ENCODE measurements at regions not wholly inside any gene's neighbourhood (a gene's known extent, or its start where the extent isn't known, plus 50 kb on each side); places are given as distances from the start of the nearest gene placed in this dataset.

DNA sequence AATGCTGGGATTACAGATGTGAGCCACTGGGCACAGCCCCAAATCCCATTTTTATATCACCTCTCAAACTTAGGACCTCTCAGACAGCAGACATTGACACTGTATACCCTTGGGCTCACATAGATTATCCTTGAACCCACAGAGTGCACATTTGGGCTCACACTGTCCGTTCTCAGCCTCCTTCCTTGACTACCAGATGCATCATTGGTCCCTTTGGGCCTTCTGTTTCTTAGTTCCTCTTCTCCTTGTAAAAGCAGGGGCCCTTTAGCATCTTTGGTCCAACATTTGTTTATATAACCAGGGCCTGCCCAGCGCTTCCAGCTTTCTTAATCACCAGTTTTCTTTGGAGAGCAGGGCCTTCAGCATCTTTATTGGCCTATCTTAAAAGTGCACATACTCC is 126.2 kb downstream of the SEC61B start:
- Histone ChIP-seq H3K4me1 (peaks cover 9% of the 10 kb centered on the region; the same call in 2 of the 3 replicates), H3K4me2 (no peak overlapping the region), H3K27ac (no peak overlapping the region), H3K4me3 (no peak overlapping the region), H3K9me3 (no peaks in the 10 kb centered on the region)
- FAIRE-seq (no peak), ATAC-seq (no peak), DNase-seq (ENCODE audit: low read depth in 1 of 2, low spot score in 1 of 2) (no peak)
- 14% methylated on average over 2 of the region's 2 CpGs for WGBS (ENCODE audit: missing lambda C conversion rate)
- ChIA-PET CTCF (interaction anchor here (0.6 to 1.2 kb wide), 2 partner anchors 9 to 11 kb away, joined by 3 to 5 read pairs; no protein-coding TSS in a partner anchor), POLR2A (no interaction called here)
- TF ChIP-seq HOXA7 (CRISPR knock-in tag; IDR thresholded peaks at IDR 0.05) (no peak), FOSL2 (IDR thresholded peaks at IDR 0.05) (no peak), FOSL2 (CRISPR knock-in tag; IDR thresholded peaks at IDR 0.05) (no peak), RNF2 (IDR thresholded peaks at IDR 0.05; ENCODE audit: borderline replicate concordance, low read depth) (no peak), SMC3 (IDR thresholded peaks at IDR 0.05) (no peak), NR3C1 (IDR thresholded peaks at IDR 0.05) (no peak), CHD2 (IDR thresholded peaks at IDR 0.05; ENCODE audit: low read length, partially characterized antibody) (no peak), ZSCAN20 (CRISPR knock-in tag; IDR thresholded peaks at IDR 0.05) (no peak), RAD21 (conservative IDR thresholded peaks at IDR 0.05 in 1 of 2, IDR thresholded peaks at IDR 0.05 in 1 of 2) (no peak), HOXB5 (CRISPR knock-in tag; IDR thresholded peaks at IDR 0.05) (no peak)

DNA sequence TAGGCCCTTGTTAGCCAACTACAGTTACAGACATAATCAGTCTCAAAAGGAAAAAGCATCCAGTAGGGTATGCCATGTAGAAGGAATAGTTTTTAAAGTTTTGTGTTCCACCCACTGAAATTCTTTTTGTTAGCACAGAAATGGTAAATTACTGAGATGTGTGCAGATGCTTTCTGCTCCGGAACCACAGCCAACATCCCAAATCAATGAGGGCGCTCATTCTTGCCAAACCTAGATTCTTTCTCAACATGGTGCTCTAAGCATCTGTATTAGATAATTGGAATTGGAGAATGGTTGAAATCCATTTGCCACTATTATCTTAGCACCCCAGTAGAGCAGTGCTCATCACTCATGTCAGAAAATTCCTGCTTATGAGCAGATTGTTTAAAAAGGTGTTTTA is 127.8 kb downstream of the SEC61B start:
- no peak for TF ChIP-seq FOXS1 (CRISPR knock-in tag; IDR thresholded peaks at IDR 0.05)
- TF ChIP-seq RFX5 (IDR thresholded peaks at IDR 0.05) = no peak
- TF ChIP-seq, protein P1, sequence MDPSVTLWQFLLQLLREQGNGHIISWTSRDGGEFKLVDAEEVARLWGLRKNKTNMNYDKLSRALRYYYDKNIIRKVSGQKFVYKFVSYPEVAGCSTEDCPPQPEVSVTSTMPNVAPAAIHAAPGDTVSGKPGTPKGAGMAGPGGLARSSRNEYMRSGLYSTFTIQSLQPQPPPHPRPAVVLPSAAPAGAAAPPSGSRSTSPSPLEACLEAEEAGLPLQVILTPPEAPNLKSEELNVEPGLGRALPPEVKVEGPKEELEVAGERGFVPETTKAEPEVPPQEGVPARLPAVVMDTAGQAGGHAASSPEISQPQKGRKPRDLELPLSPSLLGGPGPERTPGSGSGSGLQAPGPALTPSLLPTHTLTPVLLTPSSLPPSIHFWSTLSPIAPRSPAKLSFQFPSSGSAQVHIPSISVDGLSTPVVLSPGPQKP (IDR thresholded peaks at IDR 0.05; ENCODE audit: low read depth, low read length) = no peak
- no peak for TF ChIP-seq EHF (CRISPR knock-in tag; IDR thresholded peaks at IDR 0.05)
- no peak for TF ChIP-seq CBX8 (IDR thresholded peaks at IDR 0.05)
- no peak for TF ChIP-seq HOXB13 (CRISPR knock-in tag; IDR thresholded peaks at IDR 0.05; ENCODE audit: low read depth)
- TF ChIP-seq FOSL2 (IDR thresholded peaks at IDR 0.05) = no peak
- TF ChIP-seq FOSL2 (CRISPR knock-in tag; IDR thresholded peaks at IDR 0.05) = no peak
- no peak for TF ChIP-seq ZNF302 (CRISPR knock-in tag; IDR thresholded peaks at IDR 0.05)
- Histone ChIP-seq H3K4me3 (no peak overlapping the region), H3K27ac (no peak overlapping the region), H3K4me1 (peaks cover 9% of the 10 kb centered on the region; the same call in 2 of the 3 replicates), H3K4me2 (no peak overlapping the region), H3K9me3 (no peaks in the 10 kb centered on the region)
- no peak for ATAC-seq
- 47% methylated on average over 2 of the region's 2 CpGs for WGBS (ENCODE audit: missing lambda C conversion rate)
- DNase-seq (ENCODE audit: low read depth in 1 of 2, low spot score in 1 of 2) = no peak
- POLR2A ChIA-PET = no interaction called here
- no peak for FAIRE-seq
- CTCF ChIA-PET = no interaction called here

DNA sequence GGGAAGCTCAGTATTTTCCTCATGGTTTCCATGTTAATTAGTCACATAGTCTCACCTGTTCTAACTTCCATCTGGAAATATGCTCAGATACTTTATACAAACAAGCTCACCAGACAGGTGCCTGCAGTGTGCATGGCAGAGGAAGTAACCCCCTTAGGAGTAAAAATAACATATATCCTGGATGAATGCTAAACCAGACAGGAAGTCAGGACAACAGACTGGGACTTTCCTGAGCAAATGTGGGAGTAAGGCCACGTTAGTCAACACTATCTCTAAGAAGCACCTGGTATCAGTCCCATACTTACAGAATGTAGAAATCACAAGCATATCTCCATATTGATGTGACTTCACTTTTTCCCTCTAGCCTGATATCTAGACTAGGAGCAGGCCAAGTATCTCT is 128.4 kb downstream of the SEC61B start:
- Histone ChIP-seq H3K4me1 (peaks cover 9% of the 10 kb centered on the region; the same call in 2 of the 3 replicates), H3K4me3 (no peak overlapping the region), H3K27ac (no peak overlapping the region), H3K4me2 (no peak overlapping the region), H3K9me3 (no peaks in the 10 kb centered on the region)
- 0% methylated on average over 1 of the region's 1 CpG for WGBS (ENCODE audit: missing lambda C conversion rate)
- TF ChIP-seq, protein P2, sequence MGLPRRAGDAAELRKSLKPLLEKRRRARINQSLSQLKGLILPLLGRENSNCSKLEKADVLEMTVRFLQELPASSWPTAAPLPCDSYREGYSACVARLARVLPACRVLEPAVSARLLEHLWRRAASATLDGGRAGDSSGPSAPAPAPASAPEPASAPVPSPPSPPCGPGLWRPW (IDR thresholded peaks at IDR 0.05) = no peak
- TF ChIP-seq ZFP36 (IDR thresholded peaks at IDR 0.05; ENCODE audit: borderline replicate concordance, partially characterized antibody) (no peak), MAFK (IDR thresholded peaks at IDR 0.05; ENCODE audit: partially characterized antibody) (no peak), MAZ (IDR thresholded peaks at IDR 0.05; ENCODE audit: borderline replicate concordance, low read depth, low read length) (no peak), NFE2L2 (conservative IDR thresholded peaks at IDR 0.05; ENCODE audit: low read length) (no peak), MYC (IDR thresholded peaks at IDR 0.05; ENCODE audit: borderline replicate concordance, low read length) (no peak), ZNF302 (CRISPR knock-in tag; IDR thresholded peaks at IDR 0.05) (no peak), SREBF2 (IDR thresholded peaks at IDR 0.05) (no peak)
- TF ChIP-seq, protein P1 (IDR thresholded peaks at IDR 0.05; ENCODE audit: low read depth, low read length) = no peak
- TF ChIP-seq, protein P3, sequence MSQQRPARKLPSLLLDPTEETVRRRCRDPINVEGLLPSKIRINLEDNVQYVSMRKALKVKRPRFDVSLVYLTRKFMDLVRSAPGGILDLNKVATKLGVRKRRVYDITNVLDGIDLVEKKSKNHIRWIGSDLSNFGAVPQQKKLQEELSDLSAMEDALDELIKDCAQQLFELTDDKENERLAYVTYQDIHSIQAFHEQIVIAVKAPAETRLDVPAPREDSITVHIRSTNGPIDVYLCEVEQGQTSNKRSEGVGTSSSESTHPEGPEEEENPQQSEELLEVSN (IDR thresholded peaks at IDR 0.05; ENCODE audit: borderline replicate concordance, low read depth) = no peak
- no peak for FAIRE-seq
- DNase-seq (ENCODE audit: low read depth in 1 of 2, low spot score in 1 of 2) = no peak
- ChIA-PET POLR2A (no interaction called here), CTCF (no interaction called here)
- no peak for ATAC-seq
